IMR-90 (cell line): ENCODE measurements at regions not wholly inside any gene's neighbourhood (a gene's known extent, or its start where the extent isn't known, plus 50 kb on each side); places are given as distances from the start of the nearest gene placed in this dataset.

ENCODE experiments used
- ATAC-seq: fragments of 200-7000 bp; cut with Tn5 transposase; 2 replicates; pipeline ENCODE4 v1.9.1; 2020; ENCODE audit warnings: low read depth, mild to moderate bottlenecking, moderate library complexity
- BruUV-seq: library from RNA; stranded (reverse); fragments of 400-500 nt; replicated peaks from 2 replicates; lab custom pipeline; 2021; lab: Mats Ljungman, UMichigan
- CTCF ChIA-PET: fragments of 300-600 bp; formaldehyde crosslinking; extraction: SDS; loops from one replicate; lab custom pipeline; 2021; ENCODE audit warnings: antibody characterized with exemption; lab: Yijun Ruan, JAX
- POLR2A ChIA-PET: fragments of 300-600 bp; sonication (Branson Sonifier 250); formaldehyde crosslinking; loops from one replicate; lab custom pipeline; 2022; ENCODE audit warnings: antibody characterized with exemption; ENCODE audit not compliant: unreplicated experiment; lab: Charles Lee
- DNase-seq: peaks from one replicate; pipeline ENCODE4 v3.0.0; 2013
- H2AFZ ChIP-seq: replicated peaks from 2 replicates; pipeline ENCODE3; 2013; ENCODE audit warnings: low read length, mild to moderate bottlenecking; ENCODE audit not compliant: poor library complexity
- H2AK5ac ChIP-seq: 2 replicates; pipeline ENCODE4 v1.6.1; 2013; ENCODE audit warnings: low read depth, low read length, inconsistent platforms
- H2AK9ac ChIP-seq: replicated peaks from 2 replicates; pipeline ENCODE3; 2013; ENCODE audit warnings: mild to moderate bottlenecking, low read depth, low read length, moderate library complexity; ENCODE audit not compliant: poor library complexity
- H2BK120ac ChIP-seq: 2 replicates; pipeline ENCODE4 v1.6.1; 2013; ENCODE audit warnings: low read depth, low read length, inconsistent platforms
- H2BK15ac ChIP-seq: 3 replicates; pipeline ENCODE4 v1.6.1; 2013; ENCODE audit warnings: low read depth, low read length, inconsistent platforms
- H2BK20ac ChIP-seq: 2 replicates; pipeline ENCODE4 v1.6.1; 2013; ENCODE audit warnings: low read depth, mild to moderate bottlenecking, inconsistent platforms, low read length, moderate library complexity
- H2BK5ac ChIP-seq: 2 replicates; pipeline ENCODE4 v1.6.1; 2013; ENCODE audit warnings: mild to moderate bottlenecking, low read depth, low read length, inconsistent platforms; ENCODE audit not compliant: poor library complexity, severe bottlenecking
- H3K14ac ChIP-seq: replicated peaks from 2 replicates; pipeline ENCODE4 v1.6.1; 2013; ENCODE audit warnings: low read depth, low read length, inconsistent platforms
- H3K18ac ChIP-seq: 2 replicates; pipeline ENCODE4 v1.6.1; 2013; ENCODE audit warnings: low read depth, low read length, control low read depth
- H3K23ac ChIP-seq: 2 replicates; pipeline ENCODE4 v1.6.1; 2013; ENCODE audit warnings: low read depth, low read length, inconsistent platforms
- H3K27ac ChIP-seq: 2 replicates; pipeline ENCODE4 v1.5.1; 2013; ENCODE audit warnings: mild to moderate bottlenecking, control low read depth, low read length; ENCODE audit not compliant: insufficient read depth
- H3K27me3 ChIP-seq: 2 replicates; pipeline ENCODE4 v1.6.1; 2013; ENCODE audit warnings: low read length; ENCODE audit not compliant: control insufficient read depth, insufficient read depth
- H3K36me3 ChIP-seq: 2 replicates; pipeline ENCODE4 v1.6.1; 2013; ENCODE audit warnings: low read length, mixed read lengths; ENCODE audit not compliant: control insufficient read depth, insufficient read depth
- H3K4ac ChIP-seq: 2 replicates; pipeline ENCODE4 v1.6.1; 2013; ENCODE audit warnings: low read depth, low read length, inconsistent platforms
- H3K4me1 ChIP-seq: 2 replicates; pipeline ENCODE4 v1.6.1; 2013; ENCODE audit warnings: low read length, mixed read lengths; ENCODE audit not compliant: control insufficient read depth, insufficient read depth
- H3K4me2 ChIP-seq: 2 replicates; pipeline ENCODE4 v1.6.1; 2013; ENCODE audit warnings: low read depth, mild to moderate bottlenecking, control low read depth, low read length, moderate library complexity
- H3K4me3 ChIP-seq: 2 replicates; pipeline ENCODE4 v1.5.1; 2013; ENCODE audit warnings: low read depth, mild to moderate bottlenecking, control low read depth, low read length, moderate library complexity; ENCODE audit not compliant: insufficient read depth
- H3K56ac ChIP-seq: 2 replicates; pipeline ENCODE4 v1.6.1; 2013; ENCODE audit warnings: low read length, inconsistent platforms; ENCODE audit not compliant: insufficient read depth; ENCODE audit errors: extremely low read depth
- H3K79me1 ChIP-seq, 2 experiments: 2 replicates each; pipeline ENCODE4 v1.6.1; 2013; ENCODE audit warnings: low read length in 2 of 2, inconsistent platforms in 1 of 2, low read depth in 1 of 2
- H3K9ac ChIP-seq: 2 replicates; pipeline ENCODE4 v1.6.1; 2013; ENCODE audit warnings: low read depth, low read length, control low read depth
- H3K9me1 ChIP-seq: 2 replicates; pipeline ENCODE4 v1.6.1; 2013; ENCODE audit warnings: low read length, inconsistent platforms; ENCODE audit not compliant: insufficient read depth
- H3K9me3 ChIP-seq: 2 replicates; pipeline ENCODE4 v1.6.1; 2013; ENCODE audit warnings: low read length; ENCODE audit not compliant: control insufficient read depth, insufficient read depth
- H4K20me1 ChIP-seq: 2 replicates; pipeline ENCODE4 v1.6.1; 2013; ENCODE audit warnings: low read length, inconsistent platforms; ENCODE audit not compliant: insufficient read depth
- H4K5ac ChIP-seq: 2 replicates; pipeline ENCODE4 v1.6.1; 2013; ENCODE audit warnings: mild to moderate bottlenecking, low read depth, low read length, control low read depth
- H4K8ac ChIP-seq, 2 experiments: 2 replicates each; pipeline ENCODE4 v1.6.1; 2013; ENCODE audit warnings: low read depth in 2 of 2, low read length in 2 of 2, control low read depth in 1 of 2, inconsistent platforms in 1 of 2
- H4K91ac ChIP-seq: 2 replicates; pipeline ENCODE4 v1.6.1; 2013; ENCODE audit warnings: low read depth, low read length, inconsistent platforms; ENCODE audit not compliant: insufficient read depth
- BHLHE40 ChIP-seq: fragments of 150-350 bp; IDR thresholded peaks from 2 replicates; pipeline ENCODE4 v1.6.1; 2016; ENCODE audit warnings: mild to moderate bottlenecking, low read depth, low read length
- CEBPB ChIP-seq: IDR thresholded peaks from 2 replicates; pipeline ENCODE4 v1.6.1; 2012; ENCODE audit warnings: low read depth, low read length, improper control_type of control experiment
- CHD1 ChIP-seq: IDR thresholded peaks from 2 replicates; pipeline ENCODE4 v1.6.1; 2012; ENCODE audit warnings: low read depth, low read length, improper control_type of control experiment
- FOS ChIP-seq: fragments of 150-350 bp; IDR thresholded peaks from 2 replicates; pipeline ENCODE4 v1.6.1; 2016; ENCODE audit warnings: low read depth, low read length
- MAFK ChIP-seq: IDR thresholded peaks from 2 replicates; pipeline ENCODE4 v1.6.1; 2012; ENCODE audit warnings: low read depth, low read length, improper control_type of control experiment
- MAZ ChIP-seq: IDR thresholded peaks from 2 replicates; pipeline ENCODE4 v1.6.1; 2012; ENCODE audit warnings: low read depth, mild to moderate bottlenecking, low read length, improper control_type of control experiment, moderate library complexity, borderline replicate concordance
- MXI1 ChIP-seq: IDR thresholded peaks from 2 replicates; pipeline ENCODE4 v1.6.1; 2012; ENCODE audit warnings: low read depth, mild to moderate bottlenecking, low read length, moderate library complexity, borderline replicate concordance
- POLR2A ChIP-seq: IDR thresholded peaks from 2 replicates; pipeline ENCODE4 v1.6.1; 2012; ENCODE audit warnings: mild to moderate bottlenecking, low read depth, low read length
- RAD21 ChIP-seq: IDR thresholded peaks from 2 replicates; pipeline ENCODE4 v1.6.1; 2012; ENCODE audit warnings: low read length, improper control_type of control experiment
- RCOR1 ChIP-seq: IDR thresholded peaks from 2 replicates; pipeline ENCODE4 v1.6.1; 2012; ENCODE audit warnings: mild to moderate bottlenecking, low read length, improper control_type of control experiment; ENCODE audit not compliant: insufficient replicate concordance
- RFX5 ChIP-seq: IDR thresholded peaks from 2 replicates; pipeline ENCODE4 v1.8.0; 2012; ENCODE audit warnings: low read depth, mild to moderate bottlenecking, low read length, moderate library complexity
- SMC3 ChIP-seq: fragments of 150-350 bp; IDR thresholded peaks from 2 replicates; pipeline ENCODE4 v1.6.1; 2016; ENCODE audit warnings: low read depth, mild to moderate bottlenecking, antibody characterized with exemption, low read length, moderate library complexity
- WGBS, 2 experiments: methylation state at CpG; one replicate each; pipeline versions ENCODE4 v1.1.5 to v1.1.7; 2013; ENCODE audit warnings: missing lambda C conversion rate in 2 of 2; ENCODE audit not compliant: insufficient read length in 1 of 2; ENCODE audit errors: extremely low coverage in 2 of 2; 5-methylcytosine and 5-hydroxymethylcytosine counted together
- dilution Hi-C: fragments of 300-500 bp; cut with HindIII; formaldehyde crosslinking; loops from one replicate; pipeline ENCODE4 v1.14.3; 2018; ENCODE audit warnings: low sequenced_read_pairs; ENCODE audit not compliant: unreplicated experiment
- in situ Hi-C: fragments of 300-500 bp; cut with MboI; formaldehyde crosslinking; loops from 3 replicates; pipeline ENCODE4 v1.14.3; 2019; ENCODE audit warnings: low sequenced_read_pairs, inconsistent platforms, mixed read lengths
- intact Hi-C: fragments of 100-400 bp; cut with micrococcal nuclease; formaldehyde crosslinking; loops from 2 replicates; pipeline ENCODE4 v1.10.0; 2022
- TF ChIP-seq, protein P1 (sequence below): fragments of 150-350 bp; IDR thresholded peaks from 2 replicates; pipeline ENCODE4 v1.6.1; 2017; ENCODE audit warnings: mild to moderate bottlenecking, antibody characterized with exemption, low read length, low read depth
- TF ChIP-seq, protein P2 (sequence below): fragments of 150-350 bp; IDR thresholded peaks from 2 replicates; pipeline ENCODE4 v1.6.1; 2016; ENCODE audit warnings: low read depth, mild to moderate bottlenecking, low read length, moderate library complexity, borderline replicate concordance
- TF ChIP-seq, protein P3 (sequence below): conservative IDR thresholded peaks from 2 replicates; pipeline ENCODE4 v1.5.1; 2012; ENCODE audit warnings: mild to moderate bottlenecking, low read depth, low read length, improper control_type of control experiment

DNA sequence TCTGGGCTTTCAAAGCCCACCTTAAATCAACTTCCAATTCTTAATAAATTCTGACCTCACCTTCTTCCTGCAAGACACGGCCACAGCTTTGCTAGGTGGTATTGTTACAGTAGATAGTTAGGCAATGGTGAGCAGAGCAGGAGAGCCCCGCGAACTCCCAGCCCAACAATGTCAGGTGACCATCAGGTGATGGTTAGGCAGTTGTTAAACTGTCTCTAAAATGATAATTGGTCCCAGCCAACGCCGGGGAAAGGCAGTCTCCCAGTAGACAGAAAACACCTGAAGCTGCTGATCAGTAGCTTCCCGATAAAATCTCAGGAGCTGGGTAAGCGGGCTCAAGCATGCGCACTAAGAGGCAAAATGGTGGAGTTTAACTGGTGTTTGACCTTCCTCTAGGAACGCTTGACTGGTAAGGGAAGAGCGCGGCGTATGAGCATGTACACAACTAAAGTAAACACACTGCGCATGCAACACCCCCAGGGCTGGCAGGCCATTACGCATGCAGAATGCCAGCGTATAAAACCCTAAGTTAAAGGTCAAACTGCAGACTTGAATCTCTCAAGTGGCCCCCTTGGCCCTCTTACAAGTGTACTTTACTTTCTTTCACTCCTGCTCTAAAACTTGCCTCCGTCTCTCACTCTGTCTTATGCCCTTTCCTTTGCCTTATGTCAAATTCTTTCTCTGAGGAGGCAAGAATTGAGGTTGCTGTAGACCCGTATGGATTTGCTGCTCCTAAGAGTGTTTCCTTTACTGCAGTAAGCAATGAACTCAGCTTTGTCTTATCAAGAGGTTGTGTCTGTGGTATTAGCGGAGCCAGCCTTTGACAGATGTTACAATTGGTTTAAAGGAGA is 113.5 kb downstream of the C12orf75 start:
- Histone ChIP-seq H3K56ac (no peak overlapping the region), H4K91ac (no peak overlapping the region), H3K23ac (no peak overlapping the region), H2BK15ac (no peak overlapping the region), H4K5ac (no peak overlapping the region), H2AFZ (no peak overlapping the region), H3K79me1 (no peaks in the 10 kb centered on the region), H2BK120ac (no peak overlapping the region), H3K4ac (no peak overlapping the region), H2BK5ac (no peak overlapping the region), H3K14ac (no peak overlapping the region), H3K4me2 (no peak overlapping the region), H3K36me3 (no peaks in the 10 kb centered on the region), H3K4me1 (no peaks in the 10 kb centered on the region), H3K18ac (no peak overlapping the region), H3K9me3 (no peaks in the 10 kb centered on the region; the same call in 1 of the 2 replicates), H2AK9ac (no peak overlapping the region), H3K4me3 (no peak overlapping the region), H3K9ac (no peak overlapping the region), H4K20me1 (no peaks in the 10 kb centered on the region), H3K27me3 (no peaks in the 10 kb centered on the region; the same call in 1 of the 2 replicates), H2AK5ac (no peak overlapping the region), H2BK20ac (no peak overlapping the region; the same call in 1 of the 2 replicates), H3K27ac (no peak overlapping the region), H3K9me1 (no peaks in the 10 kb centered on the region), H4K8ac (no peak overlapping the region)
- ChIA-PET POLR2A (no interaction called here), CTCF (no interaction called here)
- peak; percentile 42 for DNase-seq
- dilution Hi-C loops (no loop called here), intact Hi-C loops (no loop called here), in situ Hi-C loops (no loop called here)
- no TSS peak for BruUV-seq
- no peak for ATAC-seq
- 98% methylated on average over 11 of the region's 18 CpGs; no CpG with 5 or more reads in 1 of the 2 experiments for WGBS, 2 experiments
- TF ChIP-seq, protein P1, sequence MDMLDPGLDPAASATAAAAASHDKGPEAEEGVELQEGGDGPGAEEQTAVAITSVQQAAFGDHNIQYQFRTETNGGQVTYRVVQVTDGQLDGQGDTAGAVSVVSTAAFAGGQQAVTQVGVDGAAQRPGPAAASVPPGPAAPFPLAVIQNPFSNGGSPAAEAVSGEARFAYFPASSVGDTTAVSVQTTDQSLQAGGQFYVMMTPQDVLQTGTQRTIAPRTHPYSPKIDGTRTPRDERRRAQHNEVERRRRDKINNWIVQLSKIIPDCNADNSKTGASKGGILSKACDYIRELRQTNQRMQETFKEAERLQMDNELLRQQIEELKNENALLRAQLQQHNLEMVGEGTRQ: no peak
- TF ChIP-seq BHLHE40 (no peak), MAFK (no peak), MAZ (no peak), RCOR1 (no peak), SMC3 (no peak), MXI1 (no peak), CEBPB (no peak), POLR2A (no peak), RFX5 (no peak), CHD1 (no peak), FOS (no peak), RAD21 (no peak)
- TF ChIP-seq, protein P2, sequence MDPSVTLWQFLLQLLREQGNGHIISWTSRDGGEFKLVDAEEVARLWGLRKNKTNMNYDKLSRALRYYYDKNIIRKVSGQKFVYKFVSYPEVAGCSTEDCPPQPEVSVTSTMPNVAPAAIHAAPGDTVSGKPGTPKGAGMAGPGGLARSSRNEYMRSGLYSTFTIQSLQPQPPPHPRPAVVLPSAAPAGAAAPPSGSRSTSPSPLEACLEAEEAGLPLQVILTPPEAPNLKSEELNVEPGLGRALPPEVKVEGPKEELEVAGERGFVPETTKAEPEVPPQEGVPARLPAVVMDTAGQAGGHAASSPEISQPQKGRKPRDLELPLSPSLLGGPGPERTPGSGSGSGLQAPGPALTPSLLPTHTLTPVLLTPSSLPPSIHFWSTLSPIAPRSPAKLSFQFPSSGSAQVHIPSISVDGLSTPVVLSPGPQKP: no peak
- TF ChIP-seq, protein P3, sequence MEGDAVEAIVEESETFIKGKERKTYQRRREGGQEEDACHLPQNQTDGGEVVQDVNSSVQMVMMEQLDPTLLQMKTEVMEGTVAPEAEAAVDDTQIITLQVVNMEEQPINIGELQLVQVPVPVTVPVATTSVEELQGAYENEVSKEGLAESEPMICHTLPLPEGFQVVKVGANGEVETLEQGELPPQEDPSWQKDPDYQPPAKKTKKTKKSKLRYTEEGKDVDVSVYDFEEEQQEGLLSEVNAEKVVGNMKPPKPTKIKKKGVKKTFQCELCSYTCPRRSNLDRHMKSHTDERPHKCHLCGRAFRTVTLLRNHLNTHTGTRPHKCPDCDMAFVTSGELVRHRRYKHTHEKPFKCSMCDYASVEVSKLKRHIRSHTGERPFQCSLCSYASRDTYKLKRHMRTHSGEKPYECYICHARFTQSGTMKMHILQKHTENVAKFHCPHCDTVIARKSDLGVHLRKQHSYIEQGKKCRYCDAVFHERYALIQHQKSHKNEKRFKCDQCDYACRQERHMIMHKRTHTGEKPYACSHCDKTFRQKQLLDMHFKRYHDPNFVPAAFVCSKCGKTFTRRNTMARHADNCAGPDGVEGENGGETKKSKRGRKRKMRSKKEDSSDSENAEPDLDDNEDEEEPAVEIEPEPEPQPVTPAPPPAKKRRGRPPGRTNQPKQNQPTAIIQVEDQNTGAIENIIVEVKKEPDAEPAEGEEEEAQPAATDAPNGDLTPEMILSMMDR: no peak
